Upper lobe of left lung (tissue), 4 donors: ENCODE measurements at regions not wholly inside any gene's neighbourhood (a gene's known extent, or its start where the extent isn't known, plus 50 kb on each side); places are given as distances from the start of the nearest gene placed in this dataset.

Experiments used
- POLR2A ChIP-seq, 4 donors: fragments of 450-650 bp; IDR thresholded peaks; one replicate each; pipeline ENCODE4 v1.5.1; 2016 to 2017; ENCODE audit warnings: antibody characterized with exemption in 4 of 4, mild to moderate bottlenecking in 2 of 4
- POLR2AphosphoS5 ChIP-seq, 2 donors: sonication (generic); formaldehyde crosslinking; IDR thresholded peaks; one replicate each; pipeline ENCODE4 v1.5.1; 2017; ENCODE audit warnings: antibody characterized with exemption in 2 of 2
- TF ChIP-seq, protein P1 (sequence below), 6 experiments: fragments of 450-650 bp in 4 of 6; fragments of 200-600 bp in 2 of 6; sonication (generic) in 2 of 6; IDR thresholded peaks; one replicate each; pipeline ENCODE4 v1.5.1; 2016 to 2019; ENCODE audit warnings: antibody characterized with exemption in 6 of 6

GRCh38 chr1:112318698-112319370 lies 77.2 kb upstream of the CTTNBP2NL start:
- TF ChIP-seq POLR2AphosphoS5 (IDR thresholded peaks at IDR 0.05) (no peak), POLR2A (IDR thresholded peaks at IDR 0.05) (no peak)
- TF ChIP-seq, protein P1, sequence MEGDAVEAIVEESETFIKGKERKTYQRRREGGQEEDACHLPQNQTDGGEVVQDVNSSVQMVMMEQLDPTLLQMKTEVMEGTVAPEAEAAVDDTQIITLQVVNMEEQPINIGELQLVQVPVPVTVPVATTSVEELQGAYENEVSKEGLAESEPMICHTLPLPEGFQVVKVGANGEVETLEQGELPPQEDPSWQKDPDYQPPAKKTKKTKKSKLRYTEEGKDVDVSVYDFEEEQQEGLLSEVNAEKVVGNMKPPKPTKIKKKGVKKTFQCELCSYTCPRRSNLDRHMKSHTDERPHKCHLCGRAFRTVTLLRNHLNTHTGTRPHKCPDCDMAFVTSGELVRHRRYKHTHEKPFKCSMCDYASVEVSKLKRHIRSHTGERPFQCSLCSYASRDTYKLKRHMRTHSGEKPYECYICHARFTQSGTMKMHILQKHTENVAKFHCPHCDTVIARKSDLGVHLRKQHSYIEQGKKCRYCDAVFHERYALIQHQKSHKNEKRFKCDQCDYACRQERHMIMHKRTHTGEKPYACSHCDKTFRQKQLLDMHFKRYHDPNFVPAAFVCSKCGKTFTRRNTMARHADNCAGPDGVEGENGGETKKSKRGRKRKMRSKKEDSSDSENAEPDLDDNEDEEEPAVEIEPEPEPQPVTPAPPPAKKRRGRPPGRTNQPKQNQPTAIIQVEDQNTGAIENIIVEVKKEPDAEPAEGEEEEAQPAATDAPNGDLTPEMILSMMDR (IDR thresholded peaks at IDR 0.05), result no peak
